ENCODE measurements at regions not wholly inside any gene's neighbourhood (a gene's known extent, or its start where the extent isn't known, plus 50 kb on each side); places are given as distances from the start of the nearest gene placed in this dataset.

- no peak for TF ChIP-seq POLR2A (IDR thresholded peaks at IDR 0.05)
- TF ChIP-seq, protein P1, sequence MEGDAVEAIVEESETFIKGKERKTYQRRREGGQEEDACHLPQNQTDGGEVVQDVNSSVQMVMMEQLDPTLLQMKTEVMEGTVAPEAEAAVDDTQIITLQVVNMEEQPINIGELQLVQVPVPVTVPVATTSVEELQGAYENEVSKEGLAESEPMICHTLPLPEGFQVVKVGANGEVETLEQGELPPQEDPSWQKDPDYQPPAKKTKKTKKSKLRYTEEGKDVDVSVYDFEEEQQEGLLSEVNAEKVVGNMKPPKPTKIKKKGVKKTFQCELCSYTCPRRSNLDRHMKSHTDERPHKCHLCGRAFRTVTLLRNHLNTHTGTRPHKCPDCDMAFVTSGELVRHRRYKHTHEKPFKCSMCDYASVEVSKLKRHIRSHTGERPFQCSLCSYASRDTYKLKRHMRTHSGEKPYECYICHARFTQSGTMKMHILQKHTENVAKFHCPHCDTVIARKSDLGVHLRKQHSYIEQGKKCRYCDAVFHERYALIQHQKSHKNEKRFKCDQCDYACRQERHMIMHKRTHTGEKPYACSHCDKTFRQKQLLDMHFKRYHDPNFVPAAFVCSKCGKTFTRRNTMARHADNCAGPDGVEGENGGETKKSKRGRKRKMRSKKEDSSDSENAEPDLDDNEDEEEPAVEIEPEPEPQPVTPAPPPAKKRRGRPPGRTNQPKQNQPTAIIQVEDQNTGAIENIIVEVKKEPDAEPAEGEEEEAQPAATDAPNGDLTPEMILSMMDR (IDR thresholded peaks at IDR 0.05) = no peak
These were observed 149.7 kb upstream of the IL12A start for GRCh38 chr3:159838938-159839337.
